ENCODE measurements at regions not wholly inside any gene's neighbourhood (a gene's known extent, or its start where the extent isn't known, plus 50 kb on each side); places are given as distances from the start of the nearest gene placed in this dataset.

DNA sequence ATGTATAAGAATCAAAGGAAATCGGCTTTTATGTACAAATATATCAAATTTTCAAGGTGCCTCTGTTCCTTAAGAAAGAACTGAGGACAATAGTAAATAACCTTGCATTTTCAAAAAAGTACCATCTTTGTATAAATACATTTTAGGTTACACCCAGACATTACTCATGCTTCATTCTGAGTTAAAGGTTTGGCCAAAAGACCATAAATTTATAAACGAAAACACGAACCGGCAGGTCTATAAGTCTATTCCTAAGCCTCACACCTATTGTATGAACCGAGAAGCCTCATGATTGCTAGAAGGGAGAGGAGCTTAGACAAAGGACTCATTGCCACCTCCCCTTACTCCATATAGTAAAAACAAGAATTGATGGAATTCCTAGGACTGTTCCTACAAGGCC lies 94.6 kb upstream of the PSMD7 start:
- no peak for TF ChIP-seq ZSCAN30 (CRISPR knock-in tag; IDR thresholded peaks at IDR 0.05)
- TF ChIP-seq, protein P1, sequence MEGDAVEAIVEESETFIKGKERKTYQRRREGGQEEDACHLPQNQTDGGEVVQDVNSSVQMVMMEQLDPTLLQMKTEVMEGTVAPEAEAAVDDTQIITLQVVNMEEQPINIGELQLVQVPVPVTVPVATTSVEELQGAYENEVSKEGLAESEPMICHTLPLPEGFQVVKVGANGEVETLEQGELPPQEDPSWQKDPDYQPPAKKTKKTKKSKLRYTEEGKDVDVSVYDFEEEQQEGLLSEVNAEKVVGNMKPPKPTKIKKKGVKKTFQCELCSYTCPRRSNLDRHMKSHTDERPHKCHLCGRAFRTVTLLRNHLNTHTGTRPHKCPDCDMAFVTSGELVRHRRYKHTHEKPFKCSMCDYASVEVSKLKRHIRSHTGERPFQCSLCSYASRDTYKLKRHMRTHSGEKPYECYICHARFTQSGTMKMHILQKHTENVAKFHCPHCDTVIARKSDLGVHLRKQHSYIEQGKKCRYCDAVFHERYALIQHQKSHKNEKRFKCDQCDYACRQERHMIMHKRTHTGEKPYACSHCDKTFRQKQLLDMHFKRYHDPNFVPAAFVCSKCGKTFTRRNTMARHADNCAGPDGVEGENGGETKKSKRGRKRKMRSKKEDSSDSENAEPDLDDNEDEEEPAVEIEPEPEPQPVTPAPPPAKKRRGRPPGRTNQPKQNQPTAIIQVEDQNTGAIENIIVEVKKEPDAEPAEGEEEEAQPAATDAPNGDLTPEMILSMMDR (CRISPR knock-in tag; IDR thresholded peaks at IDR 0.05): no peak
- TF ChIP-seq REL (CRISPR knock-in tag; conservative IDR thresholded peaks at IDR 0.05): no peak
- TF ChIP-seq, protein P2, sequence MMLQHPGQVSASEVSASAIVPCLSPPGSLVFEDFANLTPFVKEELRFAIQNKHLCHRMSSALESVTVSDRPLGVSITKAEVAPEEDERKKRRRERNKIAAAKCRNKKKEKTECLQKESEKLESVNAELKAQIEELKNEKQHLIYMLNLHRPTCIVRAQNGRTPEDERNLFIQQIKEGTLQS (CRISPR knock-in tag; IDR thresholded peaks at IDR 0.05): no peak
- TF ChIP-seq ZNF790 (CRISPR knock-in tag; IDR thresholded peaks at IDR 0.05; ENCODE audit: borderline replicate concordance): no peak
- TF ChIP-seq, protein P3, sequence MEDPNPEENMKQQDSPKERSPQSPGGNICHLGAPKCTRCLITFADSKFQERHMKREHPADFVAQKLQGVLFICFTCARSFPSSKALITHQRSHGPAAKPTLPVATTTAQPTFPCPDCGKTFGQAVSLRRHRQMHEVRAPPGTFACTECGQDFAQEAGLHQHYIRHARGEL (CRISPR knock-in tag; IDR thresholded peaks at IDR 0.05): no peak
- no peak for TF ChIP-seq EZH2 (conservative IDR thresholded peaks at IDR 0.05; ENCODE audit: low read depth, low read length)
- no peak for TF ChIP-seq SOX13 (IDR thresholded peaks at IDR 0.05)
- TF ChIP-seq SOX13 (CRISPR knock-in tag; conservative IDR thresholded peaks at IDR 0.05 in 1 of 2, IDR thresholded peaks at IDR 0.05 in 1 of 2): no peak

All from HepG2 (cell line).